HepG2 (cell line): ENCODE measurements at regions not wholly inside any gene's neighbourhood (a gene's known extent, or its start where the extent isn't known, plus 50 kb on each side); places are given as distances from the start of the nearest gene placed in this dataset.
"Not testable (repeated sequence)": the region's sequence is repeated elsewhere in the genome, so short reads cannot be mapped to it uniquely, and the experiment has no call there.

Source experiments
- ATAC-seq: fragments of 200-7000 bp; cut with Tn5 transposase; 3 replicates; pipeline ENCODE4 v1.9.1; 2020; ENCODE audit warnings: mild to moderate bottlenecking, moderate library complexity
- BruUV-seq: library from RNA; stranded (reverse); fragments of 400-500 nt; replicated peaks from 2 replicates; lab custom pipeline; 2021; lab: Mats Ljungman, UMichigan
- CTCF ChIA-PET: fragments of 300-600 bp; formaldehyde crosslinking; extraction: SDS; loops from one replicate; lab custom pipeline; 2021; ENCODE audit warnings: low total read pairs, inconsistent platforms, low intra/inter-chr PET ratio; lab: Yijun Ruan, JAX
- POLR2A ChIA-PET: fragments of 350-600 bp; sonication (Branson Sonifier 250); formaldehyde crosslinking; loops from one replicate; lab custom pipeline; 2020; ENCODE audit warnings: antibody characterized with exemption, inconsistent platforms; lab: Yijun Ruan, JAX
- DNase-seq: peaks from one replicate; pipeline ENCODE4 v3.0.0-alpha.2; 2015; ENCODE audit warnings: low spot score
- FAIRE-seq: peaks from 3 replicates; lab custom pipeline; 2011; peaks lifted over from hg19 to GRCh38; lab: Jason Lieb, UNC
- H2AFZ ChIP-seq: one replicate; pipeline ENCODE4 v1.6.1; 2011; ENCODE audit warnings: low read length, inconsistent platforms
- H3K27ac ChIP-seq: fragments of 300-600 bp; 3 replicates; pipeline ENCODE4 v1.8.0; 2011; ENCODE audit warnings: mixed run types, mild to moderate bottlenecking, mixed read lengths, low read length, inconsistent platforms; ENCODE audit not compliant: insufficient read depth; ENCODE audit errors: extremely low read length
- H3K27me3 ChIP-seq, 2 experiments: fragments of 200-600 bp in 1 of 2; 2 replicates in 1 of 2; 3 replicates in 1 of 2; pipeline versions ENCODE4 v1.6.0 to v1.8.0; 2011; ENCODE audit warnings: low read length in 2 of 2, mild to moderate bottlenecking in 2 of 2, moderate library complexity in 2 of 2, inconsistent platforms in 1 of 2; ENCODE audit not compliant: insufficient read depth in 2 of 2, control insufficient read depth in 1 of 2
- H3K36me3 ChIP-seq, 2 experiments: fragments of 200-600 bp in 1 of 2; replicated peaks in 1 of 2; 2 replicates in 1 of 2; 3 replicates in 1 of 2; pipeline versions ENCODE4 v1.5.1 to v1.8.0; 2011; ENCODE audit warnings: low read length in 2 of 2, inconsistent platforms in 1 of 2; ENCODE audit not compliant: insufficient read depth in 2 of 2, control insufficient read depth in 1 of 2
- H3K4me1 ChIP-seq: 2 replicates; pipeline ENCODE4 v1.5.1; 2012; ENCODE audit warnings: low read length, inconsistent platforms; ENCODE audit not compliant: insufficient read depth
- H3K4me2 ChIP-seq: 2 replicates; pipeline ENCODE4 v1.6.0; 2011; ENCODE audit warnings: low read depth, low read length, inconsistent platforms
- H3K4me3 ChIP-seq, 3 experiments: fragments of 200-600 bp in 1 of 3; sonication (generic), shearing (Covaris generic) in 1 of 3; replicated peaks in 1 of 3; 2 replicates each; pipeline ENCODE4 v1.5.1; 2011 to 2016; ENCODE audit warnings: low read length in 3 of 3, inconsistent platforms in 2 of 3, low read depth in 2 of 3, mild to moderate bottlenecking in 2 of 3, control low read depth in 1 of 3, mixed read lengths in 1 of 3; ENCODE audit not compliant: insufficient read depth in 1 of 3
- H3K79me2 ChIP-seq: one replicate; pipeline ENCODE4 v1.6.1; 2011; ENCODE audit warnings: low read length, inconsistent platforms; ENCODE audit not compliant: insufficient read depth
- H3K9ac ChIP-seq: 2 replicates; pipeline ENCODE4 v1.6.0; 2011; ENCODE audit warnings: mild to moderate bottlenecking, low read depth, low read length, inconsistent platforms; ENCODE audit not compliant: insufficient read depth
- H3K9me3 ChIP-seq: 2 replicates; pipeline ENCODE4 v1.5.1; 2012; ENCODE audit warnings: mild to moderate bottlenecking, low read length
- H4K20me1 ChIP-seq: 2 replicates; pipeline ENCODE4 v1.6.0; 2011; ENCODE audit warnings: inconsistent platforms, mild to moderate bottlenecking, low read length, moderate library complexity; ENCODE audit not compliant: insufficient read depth
- ATF7 ChIP-seq, 2 experiments: fragments of 450-650 bp in 1 of 2; sonication (generic) in 1 of 2; formaldehyde crosslinking in 1 of 2; IDR thresholded peaks; 2 replicates each; pipeline versions ENCODE4 v1.4.0 to v1.6.1; 2016 to 2020; ENCODE audit warnings: antibody characterized with exemption in 1 of 2, mild to moderate bottlenecking in 1 of 2, missing genetic modification reagents in 1 of 2
- CREB1 ChIP-seq, 2 experiments: fragments of 450-650 bp in 1 of 2; IDR thresholded peaks; 2 replicates each; pipeline ENCODE4 v1.6.1; 2016 to 2017; ENCODE audit warnings: control low read depth in 1 of 2, mild to moderate bottlenecking in 1 of 2, missing compliant biosample characterization in 1 of 2, missing genetic modification characterization in 1 of 2
- GATA4 ChIP-seq: sonication (generic); IDR thresholded peaks from 2 replicates; pipeline ENCODE4 v1.6.1; 2016; ENCODE audit warnings: antibody characterized with exemption, low read depth, borderline replicate concordance
- RFXANK ChIP-seq: IDR thresholded peaks from 2 replicates; pipeline ENCODE4 v1.6.1; 2016
- ZBTB39 ChIP-seq: sonication (generic); formaldehyde crosslinking; IDR thresholded peaks from 2 replicates; pipeline ENCODE4 v1.5.0; 2020; ENCODE audit warnings: missing genetic modification reagents
- ZFP36 ChIP-seq: fragments of 150-350 bp; IDR thresholded peaks from 2 replicates; pipeline ENCODE4 v1.6.1; 2018; ENCODE audit warnings: borderline replicate concordance, low read length, low read depth; ENCODE audit not compliant: partially characterized antibody
- WGBS: methylation state at CpG from one replicate; pipeline ENCODE4 v1.1.6; 2017; ENCODE audit warnings: low lambda C conversion rate; 5-methylcytosine and 5-hydroxymethylcytosine counted together
- in situ Hi-C: cut with HindIII; loops from 2 replicates; pipeline ENCODE4 v1.10.0; 2017; ENCODE audit warnings: low pct_unique_long_range_greater_than_20kb; ENCODE audit not compliant: extremely low pct_ligation_motif_present
- intact Hi-C: fragments of 100-400 bp; cut with micrococcal nuclease; formaldehyde crosslinking; loops from one replicate; pipeline ENCODE4 v1.10.0; 2022; ENCODE audit not compliant: unreplicated experiment

DNA sequence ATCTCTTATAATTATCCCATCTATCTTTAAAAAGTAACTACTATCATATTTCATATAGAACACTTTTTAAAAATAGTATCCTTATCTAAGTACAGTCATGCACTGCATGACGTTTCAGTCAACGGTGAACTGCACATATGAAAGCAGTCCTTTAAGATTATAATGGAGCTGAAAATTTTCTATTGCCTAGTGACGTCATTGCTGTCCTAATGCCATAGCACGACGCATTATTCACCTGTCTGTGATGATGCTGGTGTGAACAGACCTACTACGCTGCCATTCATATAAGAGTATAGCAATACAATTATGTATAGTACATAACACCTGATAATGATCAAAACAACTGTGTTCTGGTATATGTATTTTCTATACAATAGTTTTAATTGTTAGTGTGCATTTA is 225.0 kb downstream of the SOX2 start:
- ATAC-seq (no peak), DNase-seq (no peak), FAIRE-seq (no peak)
- H3K36me3 ChIP-seq, result no peaks in the 10 kb centered on the region
- no peaks in the 10 kb centered on the region for H3K4me1 ChIP-seq
- H3K4me2 ChIP-seq, result no peak overlapping the region
- no peak overlapping the region for H3K27ac ChIP-seq
- H3K9ac ChIP-seq, result no peak overlapping the region
- POLR2A ChIA-PET, result no interaction called here
- 1% methylated on average over 6 of the region's 6 CpGs for WGBS
- H2AFZ ChIP-seq, result no peak overlapping the region
- H3K9me3 ChIP-seq, result no peaks in the 10 kb centered on the region
- no peaks in the 10 kb centered on the region for H3K27me3 ChIP-seq
- no TSS peak for BruUV-seq
- no peaks in the 10 kb centered on the region for H4K20me1 ChIP-seq
- TF ChIP-seq GATA4 (no peak), ZBTB39 (no peak), ZFP36 (no peak), RFXANK (CRISPR knock-in tag) (no peak), CREB1 (IDR thresholded peaks at IDR 0.05) (peak; percentile 95), CREB1 (CRISPR knock-in tag; IDR thresholded peaks at IDR 0.05) (no peak), ATF7 (IDR thresholded peaks at IDR 0.05) (peak; percentile 93), ATF7 (CRISPR knock-in tag; IDR thresholded peaks at IDR 0.05) (no peak)
- H3K79me2 ChIP-seq, result no peaks in the 10 kb centered on the region
- in situ Hi-C loops, result no loop called here
- no peak overlapping the region for H3K4me3 ChIP-seq
- intact Hi-C loops, result no loop called here
- CTCF ChIA-PET, result no interaction called here

GRCh38 chr3:181938580-181938979 is 226.9 kb downstream of the SOX2 start:
- in situ Hi-C loops, H3K79me2 ChIP-seq, H3K4me3 ChIP-seq, BruUV-seq, H3K9ac ChIP-seq, H3K27ac ChIP-seq, H2AFZ ChIP-seq, H3K9me3 ChIP-seq, H3K27me3 ChIP-seq, DNase-seq, H3K4me1 ChIP-seq, CTCF ChIA-PET, FAIRE-seq, intact Hi-C loops, H3K4me2 ChIP-seq, POLR2A ChIA-PET, H3K36me3 ChIP-seq, ATAC-seq, H4K20me1 ChIP-seq: not testable (repeated sequence)
- 65% methylated on average over 3 of the region's 3 CpGs for WGBS
